Retinal pigment epithelial cell (primary cell): ENCODE measurements at regions not wholly inside any gene's neighbourhood (a gene's known extent, or its start where the extent isn't known, plus 50 kb on each side); places are given as distances from the start of the nearest gene placed in this dataset.

Experiments used
- DNase-seq: peaks from one replicate; pipeline ENCODE4 v3.0.0-alpha.2; 2010; ENCODE audit warnings: low read depth
- H3K4me3 ChIP-seq: 2 replicates; pipeline ENCODE4 v1.5.1; 2011; ENCODE audit warnings: mild to moderate bottlenecking, low read length, control low read depth, moderate library complexity
- TF ChIP-seq, protein P1 (sequence below): conservative IDR thresholded peaks from 2 replicates; pipeline ENCODE4 v1.5.1; 2011; ENCODE audit warnings: low read depth, low read length, control low read depth, inconsistent platforms

GRCh38 chr5:2140501-2141175 is 257.9 kb upstream of the IRX4 start:
- DNase-seq: no peak
- TF ChIP-seq, protein P1, sequence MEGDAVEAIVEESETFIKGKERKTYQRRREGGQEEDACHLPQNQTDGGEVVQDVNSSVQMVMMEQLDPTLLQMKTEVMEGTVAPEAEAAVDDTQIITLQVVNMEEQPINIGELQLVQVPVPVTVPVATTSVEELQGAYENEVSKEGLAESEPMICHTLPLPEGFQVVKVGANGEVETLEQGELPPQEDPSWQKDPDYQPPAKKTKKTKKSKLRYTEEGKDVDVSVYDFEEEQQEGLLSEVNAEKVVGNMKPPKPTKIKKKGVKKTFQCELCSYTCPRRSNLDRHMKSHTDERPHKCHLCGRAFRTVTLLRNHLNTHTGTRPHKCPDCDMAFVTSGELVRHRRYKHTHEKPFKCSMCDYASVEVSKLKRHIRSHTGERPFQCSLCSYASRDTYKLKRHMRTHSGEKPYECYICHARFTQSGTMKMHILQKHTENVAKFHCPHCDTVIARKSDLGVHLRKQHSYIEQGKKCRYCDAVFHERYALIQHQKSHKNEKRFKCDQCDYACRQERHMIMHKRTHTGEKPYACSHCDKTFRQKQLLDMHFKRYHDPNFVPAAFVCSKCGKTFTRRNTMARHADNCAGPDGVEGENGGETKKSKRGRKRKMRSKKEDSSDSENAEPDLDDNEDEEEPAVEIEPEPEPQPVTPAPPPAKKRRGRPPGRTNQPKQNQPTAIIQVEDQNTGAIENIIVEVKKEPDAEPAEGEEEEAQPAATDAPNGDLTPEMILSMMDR: no peak
- H3K4me3 ChIP-seq: no peak overlapping the region

DNA sequence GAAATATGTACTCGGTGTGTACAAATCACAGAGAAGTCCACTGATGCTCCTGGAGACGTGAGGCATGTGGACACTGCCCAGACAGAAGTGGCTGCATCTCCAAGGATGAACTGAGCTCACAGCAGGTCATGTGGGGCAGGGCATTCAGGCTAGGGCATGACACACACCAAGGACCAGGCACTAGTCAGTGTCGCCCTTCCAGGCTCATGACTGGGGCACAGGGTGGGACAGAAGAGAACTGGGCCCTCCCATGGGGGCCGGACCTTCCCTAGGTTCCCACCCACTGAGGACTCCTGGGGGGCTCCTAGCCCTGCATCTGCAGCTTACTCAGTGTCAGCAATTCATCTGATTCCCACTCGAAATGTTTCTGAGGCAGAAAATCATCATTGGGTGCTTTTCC is 256.8 kb upstream of the IRX4 start:
- TF ChIP-seq, protein P1: no peak
- DNase-seq: no peak
- H3K4me3 ChIP-seq: no peak overlapping the region

- no peak overlapping the region for H3K4me3 ChIP-seq
These were observed 256.2 kb upstream of the IRX4 start for GRCh38 chr5:2138896-2139295.

GRCh38 chr5:2137444-2138050 is 254.8 kb upstream of the IRX4 start:
- no peak overlapping the region for H3K4me3 ChIP-seq
- TF ChIP-seq, protein P1: no peak
- no peak for DNase-seq

More at GRCh38 chr5:2138896-2139295, 256.2 kb upstream of the IRX4 start:
- TF ChIP-seq, protein P1: no peak
- no peak for DNase-seq

DNA sequence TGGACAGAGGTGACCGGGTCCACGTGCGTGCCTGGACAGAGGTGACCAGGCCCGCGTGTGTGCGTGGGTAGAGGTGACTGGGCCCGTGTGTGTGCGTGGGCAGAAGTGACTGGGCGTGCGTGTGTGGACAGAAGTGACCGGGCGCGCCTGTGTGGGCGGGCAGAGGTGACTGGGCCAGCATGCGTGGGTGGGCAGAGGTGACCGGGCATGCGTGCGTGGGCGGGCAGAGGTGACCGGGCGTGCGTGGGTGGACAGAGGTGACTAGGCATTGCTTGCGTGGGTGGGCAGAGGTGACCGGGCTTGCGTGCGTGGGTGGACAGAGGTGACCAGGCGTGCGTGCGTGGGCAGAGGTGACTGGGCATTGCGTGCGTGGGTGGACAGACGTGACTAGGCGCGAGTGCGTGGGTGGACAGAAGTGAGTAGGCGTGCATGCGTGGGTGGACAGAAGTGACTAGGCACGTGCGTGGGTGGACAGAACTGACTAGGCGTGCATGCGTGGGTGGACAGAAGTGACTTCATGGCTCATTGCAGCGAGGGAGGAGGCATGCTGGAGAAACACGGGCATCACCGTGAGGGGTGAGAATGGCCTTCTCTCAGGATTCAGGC is 254.1 kb upstream of the IRX4 start:
- no peak for DNase-seq
- TF ChIP-seq, protein P1: no peak
- no peak overlapping the region for H3K4me3 ChIP-seq

DNA sequence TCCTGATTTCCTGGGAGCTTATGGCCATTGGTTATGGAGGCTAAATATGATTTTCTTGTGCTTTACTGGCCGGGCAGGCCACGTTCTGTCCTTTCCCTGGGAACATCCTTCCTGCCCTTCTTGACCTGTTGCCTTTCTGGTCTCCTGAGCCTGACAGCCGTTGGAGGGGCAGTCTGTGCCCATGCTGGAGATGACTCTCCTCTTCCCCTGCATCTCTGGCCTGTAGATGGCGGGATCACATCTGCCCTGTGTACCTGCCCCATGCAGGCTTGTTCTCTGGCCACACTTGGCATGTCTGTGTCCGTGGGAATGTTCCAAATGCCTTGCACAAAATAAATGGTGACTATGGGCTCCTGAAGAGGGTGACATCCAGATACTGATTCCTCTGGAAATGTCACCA is 253.1 kb upstream of the IRX4 start:
- no peak for DNase-seq
- H3K4me3 ChIP-seq: no peak overlapping the region

More for the DNA sequence above, 253.1 kb upstream of the IRX4 start:
- TF ChIP-seq, protein P1: no peak
